ENCODE measurements at regions not wholly inside any gene's neighbourhood (a gene's known extent, or its start where the extent isn't known, plus 50 kb on each side); places are given as distances from the start of the nearest gene placed in this dataset.

DNA sequence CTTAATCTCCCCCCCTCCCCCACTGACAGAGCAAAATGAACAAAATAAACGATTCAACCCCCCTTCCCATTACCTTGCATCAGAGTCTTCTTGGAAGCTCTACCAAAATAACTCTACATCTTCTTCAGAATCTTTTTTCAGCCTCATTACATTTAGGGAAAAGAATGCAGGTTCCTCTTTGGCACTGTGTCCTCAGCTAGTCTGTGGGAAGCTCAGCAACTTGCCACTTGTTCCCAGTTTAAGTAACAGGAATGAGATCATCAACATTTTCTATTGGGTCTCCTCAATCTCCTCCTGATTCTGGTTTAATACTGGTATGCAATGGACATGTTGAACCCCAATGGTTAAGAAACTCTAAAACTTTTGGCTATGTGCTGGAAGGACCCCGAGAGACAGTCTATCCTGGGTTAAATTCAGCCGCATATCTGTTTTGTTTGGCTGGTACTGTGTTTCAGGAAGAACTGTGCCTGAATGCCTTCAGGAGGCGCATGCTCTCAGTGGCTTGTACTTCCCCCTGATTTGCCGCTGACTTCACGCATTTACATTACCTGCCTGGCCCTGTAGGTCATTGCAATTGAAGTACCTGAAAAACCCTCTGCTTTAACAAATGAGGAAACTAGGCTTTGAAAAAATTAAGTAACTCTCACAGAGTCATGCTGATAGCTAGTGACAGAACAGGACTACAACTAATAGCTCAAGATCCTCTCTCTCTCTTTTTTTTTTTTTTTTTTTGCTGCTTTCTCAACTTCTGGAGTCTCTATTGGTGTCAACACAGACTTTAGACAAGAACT lies 78.1 kb upstream of the HMHB1 start:
- H3K4me3 ChIP-seq (replicated peaks; ENCODE audit: low read depth, low read length) = no peak overlapping the region
- DNase-seq (ENCODE audit: extremely low read depth, low read depth) = no peak
- TF ChIP-seq, protein P1, sequence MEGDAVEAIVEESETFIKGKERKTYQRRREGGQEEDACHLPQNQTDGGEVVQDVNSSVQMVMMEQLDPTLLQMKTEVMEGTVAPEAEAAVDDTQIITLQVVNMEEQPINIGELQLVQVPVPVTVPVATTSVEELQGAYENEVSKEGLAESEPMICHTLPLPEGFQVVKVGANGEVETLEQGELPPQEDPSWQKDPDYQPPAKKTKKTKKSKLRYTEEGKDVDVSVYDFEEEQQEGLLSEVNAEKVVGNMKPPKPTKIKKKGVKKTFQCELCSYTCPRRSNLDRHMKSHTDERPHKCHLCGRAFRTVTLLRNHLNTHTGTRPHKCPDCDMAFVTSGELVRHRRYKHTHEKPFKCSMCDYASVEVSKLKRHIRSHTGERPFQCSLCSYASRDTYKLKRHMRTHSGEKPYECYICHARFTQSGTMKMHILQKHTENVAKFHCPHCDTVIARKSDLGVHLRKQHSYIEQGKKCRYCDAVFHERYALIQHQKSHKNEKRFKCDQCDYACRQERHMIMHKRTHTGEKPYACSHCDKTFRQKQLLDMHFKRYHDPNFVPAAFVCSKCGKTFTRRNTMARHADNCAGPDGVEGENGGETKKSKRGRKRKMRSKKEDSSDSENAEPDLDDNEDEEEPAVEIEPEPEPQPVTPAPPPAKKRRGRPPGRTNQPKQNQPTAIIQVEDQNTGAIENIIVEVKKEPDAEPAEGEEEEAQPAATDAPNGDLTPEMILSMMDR (IDR thresholded peaks at IDR 0.05; ENCODE audit: low read depth, low read length, missing control alignments) = no peak

DNA sequence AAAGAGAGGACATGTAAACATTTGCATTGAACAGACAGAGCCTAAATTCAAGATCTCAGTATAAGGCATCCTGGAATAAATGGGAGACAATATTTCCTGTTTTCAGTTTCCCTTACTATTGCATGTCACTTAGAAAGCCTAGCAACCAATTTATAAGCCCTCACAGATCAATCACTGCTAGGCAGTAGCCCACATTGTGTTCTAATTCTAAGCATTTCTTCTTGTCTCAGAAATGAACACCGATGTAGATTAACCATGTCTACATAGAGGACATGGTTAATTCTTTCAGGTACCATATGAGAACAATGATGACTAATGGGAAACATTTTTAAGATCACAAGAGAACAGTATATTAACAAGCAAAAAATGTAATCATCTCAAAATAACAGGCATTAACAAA lies 79.6 kb upstream of the HMHB1 start:
- no peak overlapping the region for H3K4me3 ChIP-seq (replicated peaks; ENCODE audit: low read depth, low read length)
- TF ChIP-seq, protein P1 (IDR thresholded peaks at IDR 0.05; ENCODE audit: low read depth, low read length, missing control alignments) = no peak
- no peak for DNase-seq (ENCODE audit: extremely low read depth, low read depth)

DNA sequence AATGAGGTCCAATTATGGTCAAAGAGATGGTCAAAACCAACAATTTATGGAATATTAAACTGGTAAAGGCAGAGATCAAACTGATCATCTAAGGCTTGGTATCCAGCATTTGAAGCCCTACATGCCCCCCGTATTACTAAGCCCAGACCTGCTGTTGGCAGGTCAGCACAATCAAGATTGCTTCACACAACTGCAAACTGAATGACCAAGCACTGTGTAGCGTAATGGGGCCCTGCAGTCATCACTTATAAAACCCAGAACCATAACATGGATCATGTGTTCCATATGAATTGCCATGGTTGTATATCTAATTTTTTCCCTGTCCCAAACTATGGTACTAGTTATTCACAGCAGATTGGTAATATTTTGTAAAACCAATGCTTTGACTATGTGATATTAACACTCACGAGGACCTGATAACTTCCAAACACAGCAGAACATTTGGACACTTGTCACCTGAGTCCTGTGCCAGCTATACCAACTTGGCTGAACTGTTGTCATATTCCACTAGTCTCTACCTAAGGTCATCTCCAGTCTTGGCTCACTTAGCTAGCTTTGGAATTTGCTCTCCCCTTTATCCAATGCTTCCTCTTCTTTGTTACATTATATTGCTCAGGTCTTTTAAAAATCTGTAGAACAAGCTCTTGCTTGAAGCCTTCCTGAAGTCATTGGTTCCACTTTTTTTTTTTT lies 81.7 kb upstream of the HMHB1 start:
- TF ChIP-seq, protein P1 (IDR thresholded peaks at IDR 0.05; ENCODE audit: low read depth, low read length, missing control alignments) = no peak
- no peak overlapping the region for H3K4me3 ChIP-seq (replicated peaks; ENCODE audit: low read depth, low read length)
- no peak for DNase-seq (ENCODE audit: extremely low read depth, low read depth)

DNA sequence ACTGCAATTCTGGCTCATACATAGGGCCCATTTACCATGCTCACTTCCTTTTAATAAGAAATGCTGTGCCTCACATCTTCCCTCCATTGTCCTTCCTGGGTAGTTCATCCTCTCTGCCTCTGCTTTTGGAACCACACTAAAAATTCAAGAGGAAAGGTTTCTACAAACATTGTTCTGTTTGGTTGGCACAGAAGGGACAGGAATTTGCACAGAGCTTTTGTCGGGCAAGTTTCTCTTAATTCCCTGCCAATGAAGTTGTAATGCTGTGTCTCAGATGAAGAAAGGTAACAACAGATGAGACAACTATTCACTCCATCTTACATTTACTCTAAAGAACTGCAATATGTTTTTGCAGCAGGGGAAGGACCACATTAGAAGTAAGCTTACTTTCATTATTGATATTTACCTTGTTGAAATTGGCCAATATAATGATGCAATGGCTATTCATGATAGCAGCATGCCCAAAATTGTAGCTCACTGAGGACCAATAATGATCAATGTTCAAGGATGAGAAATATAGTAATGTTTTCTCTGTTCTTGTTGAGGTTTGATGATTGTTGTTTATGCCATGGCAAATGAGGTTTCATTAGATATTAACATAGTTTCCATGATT lies 82.5 kb upstream of the HMHB1 start:
- H3K4me3 ChIP-seq (replicated peaks; ENCODE audit: low read depth, low read length) = no peak overlapping the region
- DNase-seq (ENCODE audit: extremely low read depth, low read depth) = no peak
- TF ChIP-seq, protein P1 (IDR thresholded peaks at IDR 0.05; ENCODE audit: low read depth, low read length, missing control alignments) = no peak

DNA sequence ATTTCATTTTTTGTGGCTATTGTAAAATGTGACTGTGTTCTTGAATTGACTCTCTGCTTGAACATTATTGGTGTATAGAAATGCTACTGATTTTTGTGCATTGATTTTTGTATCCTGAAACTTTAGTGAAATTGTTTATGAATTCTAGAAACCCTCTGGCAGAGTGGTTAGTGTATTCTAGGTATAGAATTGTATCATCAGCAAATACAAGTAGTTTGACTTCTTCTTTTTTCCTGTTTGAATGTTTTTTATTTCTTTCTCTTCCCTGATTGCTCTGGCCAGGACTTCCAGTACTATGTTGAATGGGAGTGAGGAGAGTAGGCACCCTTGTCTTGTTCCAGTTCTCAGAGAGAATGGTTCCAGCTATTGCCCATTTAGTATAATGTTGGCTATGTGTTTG lies 88.8 kb upstream of the HMHB1 start:
- TF ChIP-seq, protein P1 (IDR thresholded peaks at IDR 0.05; ENCODE audit: low read depth, low read length, missing control alignments) = no peak
- H3K4me3 ChIP-seq (replicated peaks; ENCODE audit: low read depth, low read length) = no peak overlapping the region
- DNase-seq (ENCODE audit: extremely low read depth, low read depth) = no peak

DNA sequence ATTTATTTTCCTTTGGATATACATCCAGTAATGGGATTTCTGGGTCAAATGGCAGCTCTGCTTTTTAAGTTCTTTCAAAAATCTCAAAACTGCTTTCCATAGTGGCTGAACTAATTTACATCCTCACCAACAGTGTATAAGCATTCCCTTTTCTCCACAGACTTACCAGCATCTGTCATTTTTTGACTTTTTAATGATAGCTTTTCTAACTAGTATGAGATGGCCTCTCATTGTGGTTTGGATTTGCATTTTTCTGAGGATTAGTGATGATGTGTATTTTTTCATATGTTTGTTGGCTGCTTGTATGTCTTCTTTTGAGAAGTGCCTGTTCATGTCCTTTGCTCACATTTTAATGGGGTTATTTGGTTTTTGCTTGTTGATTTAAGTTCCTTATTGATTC lies 90.0 kb upstream of the HMHB1 start:
- DNase-seq (ENCODE audit: extremely low read depth, low read depth) = no peak
- TF ChIP-seq, protein P1 (IDR thresholded peaks at IDR 0.05; ENCODE audit: low read depth, low read length, missing control alignments) = no peak
- no peak overlapping the region for H3K4me3 ChIP-seq (replicated peaks; ENCODE audit: low read depth, low read length)
